ENCODE measurements at regions not wholly inside any gene's neighbourhood (a gene's known extent, or its start where the extent isn't known, plus 50 kb on each side); places are given as distances from the start of the nearest gene placed in this dataset.

DNA sequence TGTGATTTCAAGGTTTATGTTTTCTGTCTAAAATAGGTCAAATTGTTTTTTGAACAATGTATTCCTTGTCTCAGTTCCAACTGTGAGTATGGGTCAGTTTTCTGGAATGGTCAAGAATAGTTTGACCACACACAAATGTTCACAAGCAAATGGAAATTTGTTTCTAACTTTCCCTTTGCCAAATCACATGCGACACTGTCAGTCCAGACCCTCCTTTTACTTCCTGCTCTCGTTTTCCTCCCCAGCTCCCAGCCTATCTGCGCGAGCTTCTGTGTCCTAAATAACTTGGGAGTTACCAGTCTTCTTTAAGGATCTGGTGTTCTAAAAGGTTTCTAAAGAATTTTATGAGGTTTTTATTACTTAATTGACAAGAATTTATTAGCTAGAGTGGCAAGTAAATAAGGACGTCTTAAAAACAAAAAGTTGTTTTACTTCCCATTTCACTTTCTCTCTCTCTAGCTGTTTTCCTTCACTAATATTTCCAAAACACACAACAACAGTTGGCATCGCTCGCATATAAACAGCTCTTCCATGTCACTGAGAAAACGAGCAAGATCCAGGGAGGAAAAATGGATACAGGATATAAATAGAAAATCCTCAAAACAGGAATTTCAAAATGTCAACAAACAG, 266.1 kb upstream of the KLF6 start:
- TF ChIP-seq, protein P1, sequence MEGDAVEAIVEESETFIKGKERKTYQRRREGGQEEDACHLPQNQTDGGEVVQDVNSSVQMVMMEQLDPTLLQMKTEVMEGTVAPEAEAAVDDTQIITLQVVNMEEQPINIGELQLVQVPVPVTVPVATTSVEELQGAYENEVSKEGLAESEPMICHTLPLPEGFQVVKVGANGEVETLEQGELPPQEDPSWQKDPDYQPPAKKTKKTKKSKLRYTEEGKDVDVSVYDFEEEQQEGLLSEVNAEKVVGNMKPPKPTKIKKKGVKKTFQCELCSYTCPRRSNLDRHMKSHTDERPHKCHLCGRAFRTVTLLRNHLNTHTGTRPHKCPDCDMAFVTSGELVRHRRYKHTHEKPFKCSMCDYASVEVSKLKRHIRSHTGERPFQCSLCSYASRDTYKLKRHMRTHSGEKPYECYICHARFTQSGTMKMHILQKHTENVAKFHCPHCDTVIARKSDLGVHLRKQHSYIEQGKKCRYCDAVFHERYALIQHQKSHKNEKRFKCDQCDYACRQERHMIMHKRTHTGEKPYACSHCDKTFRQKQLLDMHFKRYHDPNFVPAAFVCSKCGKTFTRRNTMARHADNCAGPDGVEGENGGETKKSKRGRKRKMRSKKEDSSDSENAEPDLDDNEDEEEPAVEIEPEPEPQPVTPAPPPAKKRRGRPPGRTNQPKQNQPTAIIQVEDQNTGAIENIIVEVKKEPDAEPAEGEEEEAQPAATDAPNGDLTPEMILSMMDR (IDR thresholded peaks at IDR 0.05; ENCODE audit: insufficient read depth, low read length, poor library complexity, severe bottlenecking): no peak
- no peak for TF ChIP-seq EZH2phosphoT487 (conservative IDR thresholded peaks at IDR 0.05; ENCODE audit: low read length)
